H9 (cell line): ENCODE measurements at regions not wholly inside any gene's neighbourhood (a gene's known extent, or its start where the extent isn't known, plus 50 kb on each side); places are given as distances from the start of the nearest gene placed in this dataset.

Source experiments
- DNase-seq: peaks from one replicate; pipeline ENCODE4 v3.0.0-alpha.2; 2017
- H2AFZ ChIP-seq: one replicate; pipeline ENCODE4 v1.6.1; 2013; ENCODE audit warnings: mild to moderate bottlenecking, low read length, control low read depth, moderate library complexity
- H2AK5ac ChIP-seq: 2 replicates; pipeline ENCODE4 v1.6.1; 2013; ENCODE audit warnings: low read length, control low read depth, mixed read lengths; ENCODE audit not compliant: insufficient read length
- H2BK120ac ChIP-seq: one replicate; pipeline ENCODE4 v1.6.1; 2013; ENCODE audit warnings: low read depth, mild to moderate bottlenecking, low read length, control low read depth, inconsistent platforms; ENCODE audit not compliant: poor library complexity, severe bottlenecking
- H2BK12ac ChIP-seq: 2 replicates; pipeline ENCODE4 v1.6.1; 2013; ENCODE audit warnings: low read length, control low read depth, mixed read lengths, low read depth; ENCODE audit not compliant: insufficient read length
- H2BK15ac ChIP-seq: 2 replicates; pipeline ENCODE4 v1.6.1; 2013; ENCODE audit warnings: low read depth, low read length, control low read depth
- H2BK20ac ChIP-seq: one replicate; pipeline ENCODE4 v1.6.1; 2013; ENCODE audit warnings: low read depth, mild to moderate bottlenecking, low read length, control low read depth, inconsistent platforms; ENCODE audit not compliant: poor library complexity, severe bottlenecking
- H2BK5ac ChIP-seq: 2 replicates; pipeline ENCODE4 v1.6.1; 2013; ENCODE audit warnings: low read length, control low read depth, mixed read lengths; ENCODE audit not compliant: insufficient read length
- H3K14ac ChIP-seq: 2 replicates; pipeline ENCODE4 v1.6.1; 2013; ENCODE audit warnings: low read length, control low read depth; ENCODE audit not compliant: insufficient read depth
- H3K18ac ChIP-seq: 2 replicates; pipeline ENCODE4 v1.6.1; 2013; ENCODE audit warnings: low read depth, mild to moderate bottlenecking, mixed read lengths, low read length, control low read depth; ENCODE audit not compliant: insufficient read length
- H3K23ac ChIP-seq: 2 replicates; pipeline ENCODE4 v1.6.1; 2013; ENCODE audit warnings: low read length, control low read depth, mixed read lengths, low read depth; ENCODE audit not compliant: insufficient read length
- H3K23me2 ChIP-seq: 2 replicates; pipeline ENCODE4 v1.6.1; 2013; ENCODE audit warnings: low read depth, mild to moderate bottlenecking, mixed read lengths, low read length, control low read depth; ENCODE audit not compliant: insufficient read length, poor library complexity, severe bottlenecking
- H3K27ac ChIP-seq: 2 replicates; pipeline ENCODE4 v1.5.1; 2013; ENCODE audit warnings: low read length, control low read depth, mixed read lengths, low read depth; ENCODE audit not compliant: insufficient read length
- H3K27me3 ChIP-seq: 2 replicates; pipeline ENCODE4 v1.6.1; 2013; ENCODE audit warnings: low read length, control low read depth, inconsistent platforms; ENCODE audit not compliant: insufficient read depth
- H3K4ac ChIP-seq: 2 replicates; pipeline ENCODE4 v1.6.1; 2013; ENCODE audit warnings: low read depth, mild to moderate bottlenecking, control low read depth, inconsistent platforms, low read length, moderate library complexity
- H3K4me1 ChIP-seq: 2 replicates; pipeline ENCODE4 v1.6.1; 2013; ENCODE audit warnings: low read length, control low read depth, inconsistent platforms; ENCODE audit not compliant: insufficient read depth
- H3K4me2 ChIP-seq: 2 replicates; pipeline ENCODE4 v1.6.1; 2013; ENCODE audit warnings: low read length, control low read depth, mixed read lengths; ENCODE audit not compliant: insufficient read length, insufficient read depth
- H3K56ac ChIP-seq: 2 replicates; pipeline ENCODE4 v1.6.1; 2013; ENCODE audit warnings: low read depth, mild to moderate bottlenecking, mixed read lengths, low read length, control low read depth; ENCODE audit not compliant: insufficient read length
- H3K79me1 ChIP-seq: 2 replicates; pipeline ENCODE4 v1.6.1; 2013; ENCODE audit warnings: low read depth, mild to moderate bottlenecking, moderate library complexity, low read length, control low read depth, inconsistent platforms; ENCODE audit not compliant: insufficient read depth, poor library complexity, severe bottlenecking
- H3K79me2 ChIP-seq: 2 replicates; pipeline ENCODE4 v1.6.1; 2013; ENCODE audit warnings: low read length, control low read depth, inconsistent platforms; ENCODE audit not compliant: insufficient read depth
- H3K9ac ChIP-seq: 2 replicates; pipeline ENCODE4 v1.6.1; 2013; ENCODE audit warnings: low read length, control low read depth, mixed read lengths; ENCODE audit not compliant: insufficient read length; ENCODE audit errors: extremely low read depth
- H3K9me3 ChIP-seq: one replicate; pipeline ENCODE4 v1.6.1; 2013; ENCODE audit warnings: low read depth, low read length, inconsistent platforms; ENCODE audit not compliant: control insufficient read depth
- H3T11ph ChIP-seq: one replicate; pipeline ENCODE4 v1.6.1; 2013; ENCODE audit warnings: mild to moderate bottlenecking, low read length, control low read depth, inconsistent platforms
- H4K20me1 ChIP-seq: one replicate; pipeline ENCODE4 v1.6.1; 2013; ENCODE audit not compliant: control insufficient read depth, insufficient read length, insufficient read depth
- H4K5ac ChIP-seq: 2 replicates; pipeline ENCODE4 v1.6.1; 2013; ENCODE audit warnings: low read depth, mild to moderate bottlenecking, mixed read lengths, low read length, control low read depth; ENCODE audit not compliant: insufficient read length
- H4K8ac ChIP-seq: replicated peaks from 2 replicates; pipeline ENCODE4 v1.6.1; 2013; ENCODE audit warnings: low read length, control low read depth, mixed read lengths, low read depth; ENCODE audit not compliant: insufficient read length
- H4K91ac ChIP-seq: 2 replicates; pipeline ENCODE4 v1.6.1; 2013; ENCODE audit warnings: low read depth, mild to moderate bottlenecking, moderate library complexity, mixed read lengths, low read length, control low read depth; ENCODE audit not compliant: insufficient read length
- H3K27ac Mint-ChIP-seq, 3 experiments: 2 replicates in 2 of 3; 3 replicates in 1 of 3; pipeline ENCODE4 v1.8.0; 2020 to 2021; ENCODE audit warnings: mixed read lengths in 3 of 3, mild to moderate bottlenecking in 1 of 3, moderate library complexity in 1 of 3
- H3K27me3 Mint-ChIP-seq: 2 replicates; pipeline ENCODE4 v1.8.0; 2021; ENCODE audit warnings: low read depth, mild to moderate bottlenecking, moderate library complexity, mixed read lengths
- H3K36me3 Mint-ChIP-seq, 3 experiments: 2 replicates in 2 of 3; 3 replicates in 1 of 3; pipeline ENCODE4 v1.8.0; 2020 to 2021; ENCODE audit warnings: low read depth in 3 of 3, mixed read lengths in 3 of 3; ENCODE audit not compliant: insufficient read depth in 1 of 3
- H3K4me1 Mint-ChIP-seq, 2 experiments: 2 replicates each; pipeline ENCODE4 v1.8.0; 2020; ENCODE audit warnings: mixed read lengths in 2 of 2
- H3K4me3 Mint-ChIP-seq, 2 experiments: 2 replicates in 1 of 2; 3 replicates in 1 of 2; pipeline ENCODE4 v1.8.0; 2020 to 2021; ENCODE audit warnings: mild to moderate bottlenecking in 2 of 2, mixed read lengths in 2 of 2, moderate library complexity in 1 of 2
- H3K9me3 Mint-ChIP-seq, 2 experiments: 2 replicates in 1 of 2; 3 replicates in 1 of 2; pipeline ENCODE4 v1.8.0; 2020; ENCODE audit warnings: mild to moderate bottlenecking in 2 of 2, mixed read lengths in 2 of 2, moderate library complexity in 1 of 2
- WGBS: extraction: QIAGEN DNeasy Blood & Tissue Kit; methylation state at CpG from one replicate; pipeline ENCODE4 v1.1.7; 2013; ENCODE audit warnings: missing lambda C conversion rate, low lambda C conversion rate, mixed read lengths; ENCODE audit not compliant: insufficient read length; ENCODE audit errors: extremely low coverage; 5-methylcytosine and 5-hydroxymethylcytosine counted together
- TF ChIP-seq, protein P1 (sequence below): fragments of 200-600 bp; sonication (generic); conservative IDR thresholded peaks from 3 replicates; pipeline ENCODE4 v1.8.0; 2021; ENCODE audit warnings: antibody characterized with exemption, mild to moderate bottlenecking

DNA sequence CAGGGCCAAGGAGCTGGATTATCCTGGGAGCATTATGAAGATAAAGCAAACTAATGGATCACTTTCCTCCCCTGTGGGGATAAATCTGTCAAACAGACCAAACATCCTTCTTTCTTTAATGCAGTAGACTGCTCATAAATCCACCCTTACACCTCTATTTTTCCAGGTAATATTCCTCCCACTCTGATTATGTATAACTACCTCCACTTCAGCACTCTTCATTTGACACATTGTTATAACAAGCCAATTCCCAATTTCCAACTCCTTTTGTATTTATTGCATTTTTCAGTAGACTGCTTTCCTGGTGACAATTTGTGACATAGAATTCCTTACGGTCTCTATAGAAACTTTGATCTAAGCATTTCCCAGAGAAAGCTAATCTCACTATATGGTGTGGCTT lies 115.0 kb upstream of the PRKG2 start:
- H3K18ac ChIP-seq: no peak overlapping the region
- no peak overlapping the region for H2AK5ac ChIP-seq
- no peak overlapping the region for H2BK15ac ChIP-seq
- no peak overlapping the region for H3T11ph ChIP-seq
- no peaks in the 10 kb centered on the region for H3K79me1 ChIP-seq
- no peak overlapping the region for H3K4ac ChIP-seq
- no peak overlapping the region for H3K56ac ChIP-seq
- H4K91ac ChIP-seq: no peak overlapping the region
- TF ChIP-seq, protein P1, sequence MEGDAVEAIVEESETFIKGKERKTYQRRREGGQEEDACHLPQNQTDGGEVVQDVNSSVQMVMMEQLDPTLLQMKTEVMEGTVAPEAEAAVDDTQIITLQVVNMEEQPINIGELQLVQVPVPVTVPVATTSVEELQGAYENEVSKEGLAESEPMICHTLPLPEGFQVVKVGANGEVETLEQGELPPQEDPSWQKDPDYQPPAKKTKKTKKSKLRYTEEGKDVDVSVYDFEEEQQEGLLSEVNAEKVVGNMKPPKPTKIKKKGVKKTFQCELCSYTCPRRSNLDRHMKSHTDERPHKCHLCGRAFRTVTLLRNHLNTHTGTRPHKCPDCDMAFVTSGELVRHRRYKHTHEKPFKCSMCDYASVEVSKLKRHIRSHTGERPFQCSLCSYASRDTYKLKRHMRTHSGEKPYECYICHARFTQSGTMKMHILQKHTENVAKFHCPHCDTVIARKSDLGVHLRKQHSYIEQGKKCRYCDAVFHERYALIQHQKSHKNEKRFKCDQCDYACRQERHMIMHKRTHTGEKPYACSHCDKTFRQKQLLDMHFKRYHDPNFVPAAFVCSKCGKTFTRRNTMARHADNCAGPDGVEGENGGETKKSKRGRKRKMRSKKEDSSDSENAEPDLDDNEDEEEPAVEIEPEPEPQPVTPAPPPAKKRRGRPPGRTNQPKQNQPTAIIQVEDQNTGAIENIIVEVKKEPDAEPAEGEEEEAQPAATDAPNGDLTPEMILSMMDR: no peak
- H4K5ac ChIP-seq: no peak overlapping the region
- H2BK12ac ChIP-seq: no peak overlapping the region
- H3K14ac ChIP-seq: no peak overlapping the region
- H4K8ac ChIP-seq: no peak overlapping the region
- no peaks in the 10 kb centered on the region for H3K4me1 ChIP-seq
- no peak for DNase-seq
- H3K27ac Mint-ChIP-seq: no peak overlapping the region
- H3K27ac ChIP-seq: no peak overlapping the region
- no peak overlapping the region for H3K4me3 Mint-ChIP-seq
- H4K20me1 ChIP-seq: no peaks in the 10 kb centered on the region
- H3K23ac ChIP-seq: no peak overlapping the region
- WGBS: no CpG with 5 or more reads among the region's 1 CpG
- no peak overlapping the region for H2AFZ ChIP-seq
- no peaks in the 10 kb centered on the region for H3K4me1 Mint-ChIP-seq
- H3K9me3 ChIP-seq: no peaks in the 10 kb centered on the region
- H3K9me3 Mint-ChIP-seq: peaks cover 0 to 4% of the 10 kb centered on the region in 2 experiments; a peak in 1 of 5 replicates
- H2BK20ac ChIP-seq: no peak overlapping the region
- H3K23me2 ChIP-seq: no peaks in the 10 kb centered on the region
- H2BK120ac ChIP-seq: no peak overlapping the region
- H3K79me2 ChIP-seq: no peaks in the 10 kb centered on the region
- no peaks in the 10 kb centered on the region for H3K27me3 ChIP-seq
- no peak overlapping the region for H2BK5ac ChIP-seq
- H3K27me3 Mint-ChIP-seq: no peaks in the 10 kb centered on the region; the same call in 1 of the 2 replicates
- H3K9ac ChIP-seq: no peak overlapping the region
- no peak overlapping the region for H3K4me2 ChIP-seq
- H3K36me3 Mint-ChIP-seq: no peaks in the 10 kb centered on the region
